Smooth muscle cell (in vitro differentiated cells): ENCODE measurements at regions not wholly inside any gene's neighbourhood (a gene's known extent, or its start where the extent isn't known, plus 50 kb on each side); places are given as distances from the start of the nearest gene placed in this dataset.
A peak's percentile ranks its signal among the peaks of the same experiment; 100 is the strongest.

ENCODE experiments used
- DNase-seq: peaks from one replicate; lab custom pipeline; 2025; ENCODE audit not compliant: unreplicated experiment; lab: John Stamatoyannopoulos, UW
- H2AFZ ChIP-seq: fragments of 200-600 bp; sonication (generic); 2 replicates; pipeline ENCODE4 v1.6.0; 2016; ENCODE audit warnings: antibody characterized with exemption, low read depth, mild to moderate bottlenecking
- H3F3A ChIP-seq: fragments of 200-600 bp; sonication (generic); 2 replicates; pipeline ENCODE4 v1.6.0; 2017; ENCODE audit warnings: antibody characterized with exemption, low read depth
- H3K27ac ChIP-seq: fragments of 200-600 bp; sonication (generic); 2 replicates; pipeline ENCODE4 v1.5.1; 2016; ENCODE audit warnings: low read depth, mild to moderate bottlenecking
- H3K27me3 ChIP-seq: fragments of 200-600 bp; sonication (generic); 2 replicates; pipeline ENCODE4 v1.6.1; 2016; ENCODE audit warnings: low read depth, mild to moderate bottlenecking
- H3K36me3 ChIP-seq: fragments of 200-600 bp; sonication (generic); 2 replicates; pipeline ENCODE4 v1.5.1; 2016; ENCODE audit warnings: low read depth
- H3K4me1 ChIP-seq: fragments of 200-600 bp; sonication (generic); 2 replicates; pipeline ENCODE4 v1.5.1; 2016; ENCODE audit warnings: low read depth
- H3K4me2 ChIP-seq: fragments of 200-600 bp; sonication (generic); 2 replicates; pipeline ENCODE4 v1.6.0; 2016; ENCODE audit warnings: mild to moderate bottlenecking
- H3K4me3 ChIP-seq: fragments of 200-600 bp; sonication (generic); 2 replicates; pipeline ENCODE4 v1.5.1; 2016; ENCODE audit warnings: mild to moderate bottlenecking
- H3K79me2 ChIP-seq: fragments of 200-600 bp; sonication (generic); 2 replicates; pipeline ENCODE4 v1.6.0; 2016; ENCODE audit warnings: low read depth, mild to moderate bottlenecking
- H3K9ac ChIP-seq: fragments of 200-600 bp; sonication (generic); 2 replicates; pipeline ENCODE4 v1.6.0; 2016; ENCODE audit warnings: low read depth
- H3K9me3 ChIP-seq: fragments of 200-600 bp; sonication (generic); replicated peaks from 2 replicates; pipeline ENCODE4 v1.5.1; 2016; ENCODE audit warnings: low read depth
- H4K20me1 ChIP-seq: fragments of 200-600 bp; sonication (generic); 2 replicates; pipeline ENCODE4 v1.6.0; 2016; ENCODE audit warnings: low read depth
- WGBS: methylation state at CpG from one replicate; pipeline ENCODE4 v1.1.7; 2016; ENCODE audit warnings: low lambda C conversion rate; 5-methylcytosine and 5-hydroxymethylcytosine counted together
- TF ChIP-seq, protein P1 (sequence below): fragments of 200-600 bp; sonication (generic); IDR thresholded peaks from 2 replicates; pipeline ENCODE4 v1.5.1; 2017; ENCODE audit warnings: borderline replicate concordance, mild to moderate bottlenecking, antibody characterized with exemption; ENCODE audit not compliant: insufficient read depth, poor library complexity, severe bottlenecking

DNA sequence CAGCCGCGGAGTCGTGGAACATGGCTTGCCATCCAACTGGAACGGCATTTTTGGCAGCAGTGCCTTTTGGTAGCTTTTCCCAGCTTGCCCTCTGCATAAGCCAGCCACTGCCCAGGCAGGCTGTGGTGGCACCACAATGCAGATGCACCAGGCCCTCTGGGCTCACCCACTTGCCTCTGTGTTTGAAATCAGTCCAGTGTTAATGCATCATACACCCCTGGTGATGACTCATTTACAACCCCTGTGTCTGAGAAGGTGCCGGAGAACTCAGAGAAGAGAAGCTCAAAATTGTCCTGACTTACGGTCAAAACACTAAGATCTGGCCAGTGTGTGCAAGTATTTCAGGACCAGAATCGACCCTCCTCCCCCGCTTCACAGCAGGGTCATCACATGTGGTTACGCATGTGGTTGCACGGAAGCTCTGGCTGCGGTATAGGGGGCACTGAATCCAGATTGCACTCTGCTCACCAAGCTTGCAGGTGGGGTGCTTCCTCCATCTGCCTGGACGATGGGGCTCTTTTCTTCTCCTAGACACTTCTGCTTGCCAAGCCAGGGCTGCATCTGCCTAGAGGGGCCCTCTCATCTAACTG lies 66.5 kb upstream of the SMIM15 start:
- no peak overlapping the region for H3K9ac ChIP-seq
- no peaks in the 10 kb centered on the region for H3K9me3 ChIP-seq
- DNase-seq = no peak
- peaks cover 3% of the 10 kb centered on the region for H3F3A ChIP-seq
- H3K79me2 ChIP-seq = no peaks in the 10 kb centered on the region
- no peaks in the 10 kb centered on the region for H4K20me1 ChIP-seq
- 69% methylated on average over 12 of the region's 12 CpGs for WGBS
- no peaks in the 10 kb centered on the region for H3K27me3 ChIP-seq
- TF ChIP-seq, protein P1, sequence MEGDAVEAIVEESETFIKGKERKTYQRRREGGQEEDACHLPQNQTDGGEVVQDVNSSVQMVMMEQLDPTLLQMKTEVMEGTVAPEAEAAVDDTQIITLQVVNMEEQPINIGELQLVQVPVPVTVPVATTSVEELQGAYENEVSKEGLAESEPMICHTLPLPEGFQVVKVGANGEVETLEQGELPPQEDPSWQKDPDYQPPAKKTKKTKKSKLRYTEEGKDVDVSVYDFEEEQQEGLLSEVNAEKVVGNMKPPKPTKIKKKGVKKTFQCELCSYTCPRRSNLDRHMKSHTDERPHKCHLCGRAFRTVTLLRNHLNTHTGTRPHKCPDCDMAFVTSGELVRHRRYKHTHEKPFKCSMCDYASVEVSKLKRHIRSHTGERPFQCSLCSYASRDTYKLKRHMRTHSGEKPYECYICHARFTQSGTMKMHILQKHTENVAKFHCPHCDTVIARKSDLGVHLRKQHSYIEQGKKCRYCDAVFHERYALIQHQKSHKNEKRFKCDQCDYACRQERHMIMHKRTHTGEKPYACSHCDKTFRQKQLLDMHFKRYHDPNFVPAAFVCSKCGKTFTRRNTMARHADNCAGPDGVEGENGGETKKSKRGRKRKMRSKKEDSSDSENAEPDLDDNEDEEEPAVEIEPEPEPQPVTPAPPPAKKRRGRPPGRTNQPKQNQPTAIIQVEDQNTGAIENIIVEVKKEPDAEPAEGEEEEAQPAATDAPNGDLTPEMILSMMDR = no peak
- H3K4me1 ChIP-seq = no peaks in the 10 kb centered on the region
- H3K4me3 ChIP-seq = no peak overlapping the region
- H3K36me3 ChIP-seq = no peaks in the 10 kb centered on the region
- H3K27ac ChIP-seq = peak overlapping the region; percentile 30
- peak overlapping the region; percentile 64 for H3K4me2 ChIP-seq
- no peak overlapping the region for H2AFZ ChIP-seq

DNA sequence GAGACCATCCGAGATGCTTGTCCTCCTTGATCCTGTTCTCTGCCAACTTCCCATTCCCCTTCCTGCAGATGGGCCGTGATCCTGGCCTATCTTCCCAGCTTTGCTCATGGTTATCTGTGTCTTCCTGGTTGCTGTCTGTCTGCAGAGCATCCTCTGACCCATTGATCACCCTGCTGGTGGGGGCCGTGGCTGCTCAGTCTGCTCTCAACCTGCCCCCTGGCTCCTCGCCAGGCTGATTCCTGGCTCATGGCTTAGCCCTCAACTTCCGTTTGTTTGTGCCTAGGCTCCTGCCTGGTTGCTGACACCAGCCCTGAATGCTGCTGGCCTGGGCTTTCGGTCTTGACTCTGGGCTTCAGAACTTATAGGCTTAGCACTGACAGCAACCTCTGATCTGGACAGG lies 67.1 kb upstream of the SMIM15 start:
- Histone ChIP-seq H3K4me3 (no peak overlapping the region), H3K9ac (no peak overlapping the region), H3K9me3 (no peaks in the 10 kb centered on the region), H3K36me3 (no peaks in the 10 kb centered on the region), H3K79me2 (no peaks in the 10 kb centered on the region), H2AFZ (no peak overlapping the region), H4K20me1 (no peaks in the 10 kb centered on the region), H3K4me1 (no peaks in the 10 kb centered on the region), H3F3A (peaks cover 3% of the 10 kb centered on the region), H3K27me3 (no peaks in the 10 kb centered on the region), H3K4me2 (no peak overlapping the region), H3K27ac (peak overlapping the region; percentile 17)
- 61% methylated on average over 6 of the region's 6 CpGs for WGBS
- no peak for DNase-seq
- TF ChIP-seq, protein P1 = no peak

DNA sequence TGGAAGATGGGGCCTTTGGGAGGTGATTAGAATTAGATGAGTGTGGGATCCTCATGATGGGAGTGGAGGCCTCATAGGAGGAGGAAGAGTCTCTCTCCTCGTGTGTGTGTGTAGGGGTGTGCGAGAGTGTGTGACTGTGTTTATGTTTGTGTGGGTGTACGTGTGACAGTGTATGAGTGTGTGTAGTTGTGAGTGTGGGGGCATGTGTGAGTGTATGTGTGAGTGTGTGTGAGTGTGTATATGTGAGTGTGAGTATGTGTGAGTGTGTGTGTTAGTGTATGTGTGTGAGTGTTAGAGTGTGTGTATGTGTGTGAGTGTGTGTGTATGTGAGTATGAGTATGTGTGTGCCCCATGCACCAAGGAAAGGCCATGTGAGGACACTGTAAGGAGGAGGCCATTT lies 68.2 kb upstream of the SMIM15 start:
- H3K27me3 ChIP-seq = no peaks in the 10 kb centered on the region
- no peak for DNase-seq
- no peaks in the 10 kb centered on the region for H3K36me3 ChIP-seq
- H3F3A ChIP-seq = peaks cover 3% of the 10 kb centered on the region
- H3K4me1 ChIP-seq = no peaks in the 10 kb centered on the region
- no peaks in the 10 kb centered on the region for H3K9me3 ChIP-seq
- no peaks in the 10 kb centered on the region for H3K79me2 ChIP-seq
- H3K9ac ChIP-seq = no peak overlapping the region
- H3K27ac ChIP-seq = no peak overlapping the region
- TF ChIP-seq, protein P1 = no peak
- H3K4me2 ChIP-seq = peak overlapping the region; percentile 3
- no peak overlapping the region for H2AFZ ChIP-seq
- no peaks in the 10 kb centered on the region for H4K20me1 ChIP-seq
- H3K4me3 ChIP-seq = no peak overlapping the region
- WGBS = 84% methylated on average over 3 of the region's 3 CpGs

DNA sequence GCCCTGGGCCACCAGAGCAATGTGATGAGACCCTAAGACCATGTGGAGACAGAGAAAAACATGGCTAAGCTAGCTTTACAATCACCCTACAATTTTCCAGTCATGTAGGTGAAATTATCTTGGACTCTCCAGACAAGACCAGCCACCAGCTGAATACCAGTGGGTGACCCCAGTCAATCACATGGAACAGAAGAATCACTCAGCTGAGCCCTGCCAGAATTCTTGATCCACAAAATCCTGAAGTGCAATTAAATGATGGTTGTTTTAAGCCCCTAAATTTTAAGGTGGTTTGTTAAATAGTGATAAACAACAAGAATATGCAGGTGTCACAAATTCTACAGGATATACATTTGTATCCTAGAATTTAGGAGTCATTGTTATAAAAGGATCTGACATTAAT lies 69.5 kb upstream of the SMIM15 start:
- Histone ChIP-seq H3K4me2 (no peak overlapping the region), H4K20me1 (no peaks in the 10 kb centered on the region), H2AFZ (no peak overlapping the region), H3K79me2 (no peaks in the 10 kb centered on the region), H3K36me3 (no peaks in the 10 kb centered on the region), H3F3A (peaks cover 3% of the 10 kb centered on the region), H3K4me1 (no peaks in the 10 kb centered on the region), H3K4me3 (no peak overlapping the region), H3K9ac (no peak overlapping the region), H3K9me3 (no peaks in the 10 kb centered on the region), H3K27me3 (no peaks in the 10 kb centered on the region), H3K27ac (no peak overlapping the region)
- TF ChIP-seq, protein P1 = no peak
- no peak for DNase-seq
